ENCODE measurements at regions not wholly inside any gene's neighbourhood (a gene's known extent, or its start where the extent isn't known, plus 50 kb on each side); places are given as distances from the start of the nearest gene placed in this dataset.
"Not testable (repeated sequence)": the region's sequence is repeated elsewhere in the genome, so short reads cannot be mapped to it uniquely, and the experiment has no call there.

DNA sequence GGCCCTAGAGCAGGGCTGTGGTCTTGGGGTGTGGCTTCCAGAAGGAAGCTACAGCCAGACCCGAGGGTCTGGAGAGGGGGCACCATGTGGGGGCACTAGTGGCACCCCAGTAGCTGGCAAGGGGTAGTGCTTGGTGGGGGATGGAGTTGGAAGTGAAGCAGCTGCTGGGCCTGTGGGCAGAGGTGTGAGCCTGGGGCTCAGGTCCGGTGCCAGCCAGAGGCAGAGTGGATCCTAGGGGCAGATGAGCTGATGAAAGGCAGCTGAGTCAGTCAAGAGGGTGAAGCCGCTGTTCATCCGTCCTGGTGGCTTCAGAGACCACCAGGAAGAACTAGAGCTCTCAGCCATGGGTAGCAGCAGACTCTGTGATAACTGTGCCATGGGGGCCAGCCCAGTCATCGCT is 172.6 kb downstream of the TBC1D2B start:
- ChIA-PET POLR2A (interaction anchor here (0.5 kb wide), 1 partner anchor 280 kb away, joined by 3 read pairs; no protein-coding TSS in a partner anchor), CTCF (no interaction called here)
- Histone ChIP-seq H3K36me3 (ENCODE audit: control insufficient read depth, insufficient read depth, low read length) (no peaks in the 10 kb centered on the region), H3K4me3 (ENCODE audit: low read depth in 2 of 2, low read length in 2 of 2) (no peak overlapping the region), H3K9me3 (ENCODE audit: control insufficient read depth, insufficient read depth, low read depth, low read length) (no peaks in the 10 kb centered on the region), H3K4me1 (ENCODE audit: control insufficient read depth, insufficient read depth, low read length) (no peaks in the 10 kb centered on the region), H3K27ac (ENCODE audit: low read length) (no peak overlapping the region), H3K27me3 (ENCODE audit: control insufficient read depth, insufficient read depth, low read length) (no peaks in the 10 kb centered on the region)
- BruUV-seq (replicated peaks) = no TSS peak
- in situ Hi-C loops (cut with HindIII; ENCODE audit: low pct_unique_long_range_greater_than_20kb, low sequenced_read_pairs) (no loop called here), intact Hi-C loops (cut with micrococcal nuclease; ENCODE audit: unreplicated experiment) (no loop called here)
- TF ChIP-seq, protein P1, sequence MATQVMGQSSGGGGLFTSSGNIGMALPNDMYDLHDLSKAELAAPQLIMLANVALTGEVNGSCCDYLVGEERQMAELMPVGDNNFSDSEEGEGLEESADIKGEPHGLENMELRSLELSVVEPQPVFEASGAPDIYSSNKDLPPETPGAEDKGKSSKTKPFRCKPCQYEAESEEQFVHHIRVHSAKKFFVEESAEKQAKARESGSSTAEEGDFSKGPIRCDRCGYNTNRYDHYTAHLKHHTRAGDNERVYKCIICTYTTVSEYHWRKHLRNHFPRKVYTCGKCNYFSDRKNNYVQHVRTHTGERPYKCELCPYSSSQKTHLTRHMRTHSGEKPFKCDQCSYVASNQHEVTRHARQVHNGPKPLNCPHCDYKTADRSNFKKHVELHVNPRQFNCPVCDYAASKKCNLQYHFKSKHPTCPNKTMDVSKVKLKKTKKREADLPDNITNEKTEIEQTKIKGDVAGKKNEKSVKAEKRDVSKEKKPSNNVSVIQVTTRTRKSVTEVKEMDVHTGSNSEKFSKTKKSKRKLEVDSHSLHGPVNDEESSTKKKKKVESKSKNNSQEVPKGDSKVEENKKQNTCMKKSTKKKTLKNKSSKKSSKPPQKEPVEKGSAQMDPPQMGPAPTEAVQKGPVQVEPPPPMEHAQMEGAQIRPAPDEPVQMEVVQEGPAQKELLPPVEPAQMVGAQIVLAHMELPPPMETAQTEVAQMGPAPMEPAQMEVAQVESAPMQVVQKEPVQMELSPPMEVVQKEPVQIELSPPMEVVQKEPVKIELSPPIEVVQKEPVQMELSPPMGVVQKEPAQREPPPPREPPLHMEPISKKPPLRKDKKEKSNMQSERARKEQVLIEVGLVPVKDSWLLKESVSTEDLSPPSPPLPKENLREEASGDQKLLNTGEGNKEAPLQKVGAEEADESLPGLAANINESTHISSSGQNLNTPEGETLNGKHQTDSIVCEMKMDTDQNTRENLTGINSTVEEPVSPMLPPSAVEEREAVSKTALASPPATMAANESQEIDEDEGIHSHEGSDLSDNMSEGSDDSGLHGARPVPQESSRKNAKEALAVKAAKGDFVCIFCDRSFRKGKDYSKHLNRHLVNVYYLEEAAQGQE (IDR thresholded peaks at IDR 0.05; ENCODE audit: insufficient read depth in 1 of 2, low read depth in 2 of 2, low read length in 1 of 2) = no peak
- no peak for TF ChIP-seq TCF7L2 (IDR thresholded peaks at IDR 0.05; ENCODE audit: low read depth, low read length)
- TF ChIP-seq POLR2AphosphoS5 (IDR thresholded peaks at IDR 0.05; ENCODE audit: low read depth, low read length) = no peak
- no peak for TF ChIP-seq SIN3A (IDR thresholded peaks at IDR 0.05; ENCODE audit: borderline replicate concordance, insufficient read depth, low read depth, low read length)
- TF ChIP-seq, protein P2, sequence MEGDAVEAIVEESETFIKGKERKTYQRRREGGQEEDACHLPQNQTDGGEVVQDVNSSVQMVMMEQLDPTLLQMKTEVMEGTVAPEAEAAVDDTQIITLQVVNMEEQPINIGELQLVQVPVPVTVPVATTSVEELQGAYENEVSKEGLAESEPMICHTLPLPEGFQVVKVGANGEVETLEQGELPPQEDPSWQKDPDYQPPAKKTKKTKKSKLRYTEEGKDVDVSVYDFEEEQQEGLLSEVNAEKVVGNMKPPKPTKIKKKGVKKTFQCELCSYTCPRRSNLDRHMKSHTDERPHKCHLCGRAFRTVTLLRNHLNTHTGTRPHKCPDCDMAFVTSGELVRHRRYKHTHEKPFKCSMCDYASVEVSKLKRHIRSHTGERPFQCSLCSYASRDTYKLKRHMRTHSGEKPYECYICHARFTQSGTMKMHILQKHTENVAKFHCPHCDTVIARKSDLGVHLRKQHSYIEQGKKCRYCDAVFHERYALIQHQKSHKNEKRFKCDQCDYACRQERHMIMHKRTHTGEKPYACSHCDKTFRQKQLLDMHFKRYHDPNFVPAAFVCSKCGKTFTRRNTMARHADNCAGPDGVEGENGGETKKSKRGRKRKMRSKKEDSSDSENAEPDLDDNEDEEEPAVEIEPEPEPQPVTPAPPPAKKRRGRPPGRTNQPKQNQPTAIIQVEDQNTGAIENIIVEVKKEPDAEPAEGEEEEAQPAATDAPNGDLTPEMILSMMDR (IDR thresholded peaks at IDR 0.05) = no peak
- no peak for ATAC-seq
- DNase-seq (ENCODE audit: low read depth, low spot score) = no peak

DNA sequence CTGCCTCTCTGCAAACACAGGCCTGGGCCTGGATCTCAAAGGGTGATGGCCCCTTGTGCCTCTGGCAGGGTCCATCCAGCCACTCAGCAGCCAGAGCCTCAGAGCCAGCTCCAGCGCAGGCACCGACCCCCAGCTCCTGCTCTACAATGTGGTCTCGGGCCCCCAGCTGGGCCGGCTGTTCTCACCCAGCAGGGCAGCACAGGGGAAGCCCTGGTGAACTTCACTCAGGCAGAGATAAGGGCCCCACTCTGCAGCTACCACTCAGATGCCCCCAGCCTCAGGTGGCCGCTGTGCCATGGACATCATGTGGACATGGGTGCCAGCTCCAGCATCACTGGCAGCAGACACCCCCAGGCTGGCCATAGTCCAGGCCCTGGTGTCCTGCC is 173.1 kb downstream of the TBC1D2B start:
- in situ Hi-C loops (cut with HindIII; ENCODE audit: low pct_unique_long_range_greater_than_20kb, low sequenced_read_pairs) = no loop called here
- DNase-seq (ENCODE audit: low read depth, low spot score) = no peak
- H3K27ac ChIP-seq (ENCODE audit: low read length) = no peak overlapping the region
- ChIA-PET POLR2A (interaction anchor here (0.5 kb wide), 1 partner anchor 280 kb away, joined by 3 read pairs; no protein-coding TSS in a partner anchor), CTCF (no interaction called here)
- intact Hi-C loops (cut with micrococcal nuclease; ENCODE audit: unreplicated experiment) = no loop called here
- H3K4me1 ChIP-seq (ENCODE audit: control insufficient read depth, insufficient read depth, low read length) = no peaks in the 10 kb centered on the region
- BruUV-seq (replicated peaks) = no TSS peak
- H3K9me3 ChIP-seq (ENCODE audit: control insufficient read depth, insufficient read depth, low read depth, low read length) = no peaks in the 10 kb centered on the region
- no peak for ATAC-seq
- H3K27me3 ChIP-seq (ENCODE audit: control insufficient read depth, insufficient read depth, low read length) = no peaks in the 10 kb centered on the region
- TF ChIP-seq, protein P2 (IDR thresholded peaks at IDR 0.05) = no peak
- TF ChIP-seq, protein P1 (IDR thresholded peaks at IDR 0.05; ENCODE audit: insufficient read depth in 1 of 2, low read depth in 2 of 2, low read length in 1 of 2) = no peak
- TF ChIP-seq TCF7L2 (IDR thresholded peaks at IDR 0.05; ENCODE audit: low read depth, low read length) (no peak), SIN3A (IDR thresholded peaks at IDR 0.05; ENCODE audit: borderline replicate concordance, insufficient read depth, low read depth, low read length) (no peak), POLR2AphosphoS5 (IDR thresholded peaks at IDR 0.05; ENCODE audit: low read depth, low read length) (no peak)
- H3K4me3 ChIP-seq (ENCODE audit: low read depth in 2 of 2, low read length in 2 of 2) = no peak overlapping the region
- no peaks in the 10 kb centered on the region for H3K36me3 ChIP-seq (ENCODE audit: control insufficient read depth, insufficient read depth, low read length)

DNA sequence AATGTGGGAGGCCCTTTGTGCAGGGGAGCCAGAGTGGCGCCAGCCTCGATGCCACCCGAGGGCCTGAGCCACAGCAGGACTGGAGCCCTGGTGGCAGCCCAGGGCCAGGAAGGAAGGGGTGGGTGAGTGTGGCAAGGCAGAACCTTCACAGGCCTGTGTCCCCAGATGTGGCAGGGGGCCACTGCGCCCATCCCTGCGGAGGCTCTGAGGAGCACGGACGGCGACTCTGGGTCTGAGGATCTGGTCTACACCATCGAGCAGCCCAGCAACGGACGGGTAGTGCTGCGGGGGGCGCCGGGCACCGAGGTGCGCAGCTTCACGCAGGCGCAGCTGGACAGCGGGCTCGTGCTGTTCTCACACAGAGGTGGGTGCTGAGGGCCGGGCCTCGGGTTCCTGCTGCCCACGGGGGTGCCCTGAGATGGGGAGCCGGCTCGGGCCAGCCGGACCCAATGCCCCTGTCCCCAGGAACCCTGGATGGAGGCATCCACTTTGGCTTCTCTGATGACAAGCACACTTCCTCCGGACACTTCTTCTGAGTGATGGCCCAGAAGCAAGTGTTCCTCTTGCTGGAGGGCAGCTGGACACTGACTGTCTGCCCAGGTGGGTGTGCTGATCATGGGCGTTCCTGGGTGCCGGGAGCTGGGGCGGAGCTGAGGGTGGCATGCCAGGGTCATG is 173.6 kb downstream of the TBC1D2B start:
- H3K4me3 ChIP-seq (ENCODE audit: low read depth in 2 of 2, low read length in 2 of 2); H3K27me3 ChIP-seq (ENCODE audit: control insufficient read depth, insufficient read depth, low read length); DNase-seq (ENCODE audit: low read depth, low spot score); H3K36me3 ChIP-seq (ENCODE audit: control insufficient read depth, insufficient read depth, low read length); intact Hi-C loops (cut with micrococcal nuclease; ENCODE audit: unreplicated experiment); ATAC-seq; POLR2A ChIA-PET; BruUV-seq (replicated peaks); H3K9me3 ChIP-seq (ENCODE audit: control insufficient read depth, insufficient read depth, low read depth, low read length); H3K27ac ChIP-seq (ENCODE audit: low read length); H3K4me1 ChIP-seq (ENCODE audit: control insufficient read depth, insufficient read depth, low read length); in situ Hi-C loops (cut with HindIII; ENCODE audit: low pct_unique_long_range_greater_than_20kb, low sequenced_read_pairs): not testable (repeated sequence)
- CTCF ChIA-PET = interaction anchor here (0.6 kb wide), 1 partner anchor 274 kb away, joined by 3 read pairs; no protein-coding TSS in a partner anchor

Measured in Panc1 (cell line).